Keratinocyte (primary cell): ENCODE measurements at regions not wholly inside any gene's neighbourhood (a gene's known extent, or its start where the extent isn't known, plus 50 kb on each side); places are given as distances from the start of the nearest gene placed in this dataset.

ENCODE experiments used
- DNase-seq: peaks from one replicate; pipeline ENCODE4 v3.0.0-alpha.2; 2011; ENCODE audit warnings: low read depth, missing footprints, low spot score
- FAIRE-seq: peaks from 2 replicates; lab custom pipeline; 2011; peaks lifted over from hg19 to GRCh38; lab: Jason Lieb, UNC
- H2AFZ ChIP-seq: 2 replicates; pipeline ENCODE4 v1.6.0; 2012; ENCODE audit warnings: low read length, control low read depth, inconsistent platforms; ENCODE audit not compliant: control insufficient read depth
- H3K27ac ChIP-seq: 2 replicates; pipeline ENCODE4 v1.5.1; 2011; ENCODE audit warnings: low read length; ENCODE audit not compliant: control insufficient read depth, insufficient read depth
- H3K27me3 ChIP-seq: 3 replicates; pipeline ENCODE4 v1.6.0; 2011; ENCODE audit warnings: low read length; ENCODE audit not compliant: control insufficient read depth, insufficient read depth; ENCODE audit errors: extremely low read depth
- H3K36me3 ChIP-seq, 2 experiments: 2 replicates in 1 of 2; 3 replicates in 1 of 2; pipeline ENCODE4 v1.5.1; 2011; ENCODE audit warnings: low read length in 2 of 2, mild to moderate bottlenecking in 1 of 2; ENCODE audit not compliant: control insufficient read depth in 2 of 2, insufficient read depth in 2 of 2; ENCODE audit errors: extremely low read depth in 1 of 2
- H3K4me1 ChIP-seq: 3 replicates; pipeline ENCODE4 v1.5.1; 2011; ENCODE audit warnings: low read length; ENCODE audit not compliant: control insufficient read depth, insufficient read depth; ENCODE audit errors: extremely low read depth
- H3K4me2 ChIP-seq: 3 replicates; pipeline ENCODE4 v1.6.0; 2011; ENCODE audit warnings: low read depth, low read length; ENCODE audit not compliant: control insufficient read depth, insufficient read depth; ENCODE audit errors: extremely low read depth
- H3K4me3 ChIP-seq, 3 experiments: fragments of 200-600 bp in 1 of 3; sonication (generic) in 1 of 3; 2 replicates in 2 of 3; 3 replicates in 1 of 3; pipeline ENCODE4 v1.5.1; 2011 to 2016; ENCODE audit warnings: low read length in 3 of 3, mild to moderate bottlenecking in 3 of 3, control low read depth in 2 of 3, inconsistent platforms in 1 of 3, low read depth in 1 of 3, mixed read lengths in 1 of 3, mixed run types in 1 of 3, moderate library complexity in 1 of 3; ENCODE audit not compliant: control insufficient read depth in 2 of 3, insufficient read depth in 2 of 3; ENCODE audit errors: extremely low read depth in 1 of 3
- H3K79me2 ChIP-seq: 2 replicates; pipeline ENCODE4 v1.6.0; 2012; ENCODE audit warnings: low read length; ENCODE audit not compliant: control insufficient read depth, insufficient read depth
- H3K9ac ChIP-seq: 3 replicates; pipeline ENCODE4 v1.6.0; 2011; ENCODE audit warnings: low read length; ENCODE audit not compliant: control insufficient read depth, insufficient read depth; ENCODE audit errors: extremely low read depth
- H3K9me1 ChIP-seq: 3 replicates; pipeline ENCODE4 v1.6.0; 2011; ENCODE audit warnings: low read length; ENCODE audit not compliant: control insufficient read depth, insufficient read depth; ENCODE audit errors: extremely low read depth
- H3K9me3 ChIP-seq: 2 replicates; pipeline ENCODE4 v1.5.1; 2012; ENCODE audit warnings: low read depth, low read length; ENCODE audit not compliant: control insufficient read depth
- H4K20me1 ChIP-seq: 3 replicates; pipeline ENCODE4 v1.6.0; 2011; ENCODE audit warnings: low read length; ENCODE audit not compliant: control insufficient read depth, insufficient read depth; ENCODE audit errors: extremely low read depth
- EZH2 ChIP-seq: IDR thresholded peaks from one replicate; pipeline ENCODE4 v1.6.1; 2012; ENCODE audit warnings: inconsistent platforms, mild to moderate bottlenecking, low read length, moderate library complexity
- dilution Hi-C: fragments of 300-500 bp; cut with MboI; formaldehyde crosslinking; loops from one replicate; pipeline ENCODE4 v1.7.0; 2020; ENCODE audit warnings: low sequenced_read_pairs; ENCODE audit not compliant: extremely low pct_ligation_motif_present
- TF ChIP-seq, protein P1 (sequence below), 3 experiments: IDR thresholded peaks in 1 of 3; conservative IDR thresholded peaks in 1 of 3; optimal IDR thresholded peaks in 1 of 3; 2 replicates in 2 of 3; 3 replicates in 1 of 3; pipeline versions ENCODE3 to v1.5.1; 2011; ENCODE audit warnings: low read length in 3 of 3, mild to moderate bottlenecking in 3 of 3, moderate library complexity in 2 of 3, control low read depth in 1 of 3, inconsistent platforms in 1 of 3; ENCODE audit not compliant: insufficient read depth in 2 of 3; ENCODE audit errors: extremely low read depth in 1 of 3

DNA sequence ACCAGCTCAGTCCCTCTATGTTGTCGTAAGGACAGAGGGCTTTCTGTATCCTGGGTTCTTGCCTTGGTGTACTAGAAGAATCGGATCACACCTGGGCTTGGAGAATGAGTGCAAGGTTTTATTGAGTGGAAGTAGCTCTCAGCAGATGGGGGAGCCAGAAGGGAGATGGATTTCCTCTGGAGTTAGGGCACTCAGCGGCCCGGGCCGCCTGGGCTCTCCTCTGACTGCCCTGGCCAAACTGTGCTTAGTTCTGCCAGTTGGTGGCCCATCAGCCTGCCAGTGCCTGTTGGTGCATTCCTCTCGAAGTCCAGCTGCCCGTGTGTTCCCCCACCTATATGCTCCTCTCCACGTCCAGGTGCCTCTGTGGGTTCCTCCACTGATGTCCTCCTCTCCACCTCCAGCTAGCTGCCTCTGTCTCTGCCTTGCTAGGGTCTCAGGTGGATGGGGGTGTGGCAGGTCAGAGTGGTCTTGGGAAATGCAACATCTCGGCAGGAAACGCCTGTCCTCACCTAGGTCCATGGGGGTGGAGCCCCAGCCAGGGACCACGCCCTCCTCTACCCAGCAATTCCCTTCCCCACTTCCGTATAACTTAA is 148.6 kb downstream of the PPP1R3A start:
- Histone ChIP-seq H3K27me3 (no peaks in the 10 kb centered on the region), H3K4me3 (no peak overlapping the region), H3K79me2 (no peaks in the 10 kb centered on the region), H3K4me1 (no peaks in the 10 kb centered on the region), H4K20me1 (no peaks in the 10 kb centered on the region), H3K9me3 (no peaks in the 10 kb centered on the region), H3K9ac (no peak overlapping the region), H3K9me1 (no peaks in the 10 kb centered on the region), H3K27ac (no peak overlapping the region), H2AFZ (no peak overlapping the region), H3K36me3 (no peaks in the 10 kb centered on the region), H3K4me2 (no peak overlapping the region)
- dilution Hi-C loops, result no loop called here
- no peak for FAIRE-seq
- no peak for TF ChIP-seq EZH2
- TF ChIP-seq, protein P1, sequence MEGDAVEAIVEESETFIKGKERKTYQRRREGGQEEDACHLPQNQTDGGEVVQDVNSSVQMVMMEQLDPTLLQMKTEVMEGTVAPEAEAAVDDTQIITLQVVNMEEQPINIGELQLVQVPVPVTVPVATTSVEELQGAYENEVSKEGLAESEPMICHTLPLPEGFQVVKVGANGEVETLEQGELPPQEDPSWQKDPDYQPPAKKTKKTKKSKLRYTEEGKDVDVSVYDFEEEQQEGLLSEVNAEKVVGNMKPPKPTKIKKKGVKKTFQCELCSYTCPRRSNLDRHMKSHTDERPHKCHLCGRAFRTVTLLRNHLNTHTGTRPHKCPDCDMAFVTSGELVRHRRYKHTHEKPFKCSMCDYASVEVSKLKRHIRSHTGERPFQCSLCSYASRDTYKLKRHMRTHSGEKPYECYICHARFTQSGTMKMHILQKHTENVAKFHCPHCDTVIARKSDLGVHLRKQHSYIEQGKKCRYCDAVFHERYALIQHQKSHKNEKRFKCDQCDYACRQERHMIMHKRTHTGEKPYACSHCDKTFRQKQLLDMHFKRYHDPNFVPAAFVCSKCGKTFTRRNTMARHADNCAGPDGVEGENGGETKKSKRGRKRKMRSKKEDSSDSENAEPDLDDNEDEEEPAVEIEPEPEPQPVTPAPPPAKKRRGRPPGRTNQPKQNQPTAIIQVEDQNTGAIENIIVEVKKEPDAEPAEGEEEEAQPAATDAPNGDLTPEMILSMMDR (optimal IDR thresholded peaks at IDR 0.05 in 1 of 3, IDR thresholded peaks at IDR 0.05 in 1 of 3, conservative IDR thresholded peaks at IDR 0.05 in 1 of 3; ENCODE audit: extremely low read depth in 1 of 3, insufficient read depth in 2 of 3, low read length in 3 of 3), result no peak
- no peak for DNase-seq

DNA sequence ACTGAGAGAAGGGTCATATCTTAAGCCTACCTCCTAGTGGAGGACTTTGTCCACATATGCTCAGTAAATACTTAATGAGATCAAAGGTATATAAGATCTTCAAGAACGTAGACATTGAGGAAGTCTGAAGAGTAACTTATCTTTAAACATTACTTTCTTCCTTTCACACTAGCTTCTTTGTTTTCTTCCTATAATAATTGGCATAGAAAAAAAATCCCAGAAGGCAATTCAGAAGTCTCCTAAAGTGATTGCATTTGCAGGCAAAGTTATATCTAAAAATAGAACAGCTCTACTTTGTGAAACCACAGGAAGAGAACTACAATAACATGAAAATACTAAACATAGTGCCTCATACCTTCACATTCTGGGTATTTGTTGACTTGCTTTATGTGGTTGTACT is 150.4 kb downstream of the PPP1R3A start:
- no peaks in the 10 kb centered on the region for H3K79me2 ChIP-seq
- H3K27me3 ChIP-seq, result no peaks in the 10 kb centered on the region
- H3K9me1 ChIP-seq, result no peaks in the 10 kb centered on the region
- no peak overlapping the region for H3K9ac ChIP-seq
- TF ChIP-seq, protein P1 (optimal IDR thresholded peaks at IDR 0.05 in 1 of 3, IDR thresholded peaks at IDR 0.05 in 1 of 3, conservative IDR thresholded peaks at IDR 0.05 in 1 of 3; ENCODE audit: extremely low read depth in 1 of 3, insufficient read depth in 2 of 3, low read length in 3 of 3), result no peak
- TF ChIP-seq EZH2, result no peak
- no peak overlapping the region for H3K27ac ChIP-seq
- H3K4me3 ChIP-seq, result no peak overlapping the region
- no peak overlapping the region for H2AFZ ChIP-seq
- H3K36me3 ChIP-seq, result no peaks in the 10 kb centered on the region
- H3K9me3 ChIP-seq, result no peaks in the 10 kb centered on the region
- no peaks in the 10 kb centered on the region for H3K4me1 ChIP-seq
- FAIRE-seq, result no peak
- no peak for DNase-seq
- H3K4me2 ChIP-seq, result no peak overlapping the region
- dilution Hi-C loops, result no loop called here
- H4K20me1 ChIP-seq, result no peaks in the 10 kb centered on the region
